ENCODE measurements at regions not wholly inside any gene's neighbourhood (a gene's known extent, or its start where the extent isn't known, plus 50 kb on each side); places are given as distances from the start of the nearest gene placed in this dataset.

GRCh38 chr14:35235840-35236239 lies 56.3 kb upstream of the PSMA6 start:
- TF ChIP-seq CTCF (IDR thresholded peaks at IDR 0.05; ENCODE audit: low read depth, low read length, missing control alignments), result no peak
- no peak for DNase-seq
- H3K36me3 ChIP-seq (replicated peaks), result no peaks in the 10 kb centered on the region

DNA sequence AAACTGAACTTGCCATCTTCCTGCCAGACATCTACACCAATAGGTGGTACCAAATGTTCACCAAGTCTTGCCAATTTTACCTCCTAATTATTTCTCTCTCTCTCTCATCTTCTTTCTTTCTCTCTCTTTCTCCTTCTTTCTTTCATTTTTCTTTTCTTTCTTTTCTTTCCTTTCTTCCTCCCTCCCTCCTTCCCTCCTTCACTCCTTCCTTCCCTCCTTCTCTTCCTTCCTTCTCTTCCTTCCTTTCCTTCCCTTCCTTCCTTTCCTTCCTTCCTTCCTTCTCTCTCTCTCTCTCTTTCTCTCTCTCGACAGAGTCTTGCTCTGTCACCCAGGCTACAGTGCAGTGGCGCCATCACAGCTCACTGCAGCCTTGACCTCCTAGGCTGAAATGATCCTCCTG lies 55.4 kb upstream of the PSMA6 start:
- no peaks in the 10 kb centered on the region for H3K36me3 ChIP-seq (replicated peaks)
- in situ Hi-C loops (cut with HindIII; ENCODE audit: low pct_ligation_motif_present, low sequenced_read_pairs), result no loop called here

More at GRCh38 chr14:35235840-35236239, 56.3 kb upstream of the PSMA6 start:
- Histone ChIP-seq H3K4me3 (ENCODE audit: low read depth, low read length) (no peak overlapping the region), H3K27ac (no peak overlapping the region), H3K27me3 (replicated peaks) (no peaks in the 10 kb centered on the region)
- in situ Hi-C loops (cut with HindIII; ENCODE audit: low pct_ligation_motif_present, low sequenced_read_pairs), result no loop called here

GRCh38 chr14:35240231-35240630 lies 52.0 kb upstream of the PSMA6 start:
- H3K36me3 ChIP-seq (replicated peaks), result no peaks in the 10 kb centered on the region
- no peak overlapping the region for H3K4me3 ChIP-seq (ENCODE audit: low read depth, low read length)
- no peak overlapping the region for H3K27ac ChIP-seq
- DNase-seq, result no peak
- in situ Hi-C loops (cut with HindIII; ENCODE audit: low pct_ligation_motif_present, low sequenced_read_pairs), result no loop called here
- H3K27me3 ChIP-seq (replicated peaks), result no peaks in the 10 kb centered on the region
- no peak for TF ChIP-seq CTCF (IDR thresholded peaks at IDR 0.05; ENCODE audit: low read depth, low read length, missing control alignments)

More for the DNA sequence above, 55.4 kb upstream of the PSMA6 start:
- H3K27ac ChIP-seq, result no peak overlapping the region
- DNase-seq, result no peak
- no peaks in the 10 kb centered on the region for H3K27me3 ChIP-seq (replicated peaks)
- no peak for TF ChIP-seq CTCF (IDR thresholded peaks at IDR 0.05; ENCODE audit: low read depth, low read length, missing control alignments)
- H3K4me3 ChIP-seq (ENCODE audit: low read depth, low read length), result no peak overlapping the region

Data from brain microvascular endothelial cell (primary cell).